ENCODE measurements at regions not wholly inside any gene's neighbourhood (a gene's known extent, or its start where the extent isn't known, plus 50 kb on each side); places are given as distances from the start of the nearest gene placed in this dataset.

DNA sequence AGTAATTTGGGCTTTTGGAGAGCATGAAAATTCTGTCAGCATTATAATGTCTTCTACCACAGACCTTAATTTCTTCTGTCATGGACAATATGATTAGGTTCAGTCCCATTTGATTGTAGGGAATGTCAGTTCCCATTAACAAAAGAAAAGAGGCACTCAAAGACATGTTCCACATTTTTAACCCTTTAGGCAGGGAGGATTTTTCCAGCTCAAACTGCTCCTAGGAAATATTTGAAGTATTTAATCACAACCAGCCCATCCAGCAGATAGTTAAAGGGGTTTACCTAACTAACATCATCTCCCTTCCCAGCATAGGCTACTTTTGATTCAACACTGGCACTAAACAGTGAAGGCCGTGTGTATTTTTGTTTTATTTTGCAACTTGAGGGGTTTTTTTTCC is 256.0 kb downstream of the DHX15 start:
- no peak for DNase-seq (ENCODE audit: low spot score)
- H3K4me3 Mint-ChIP-seq: no peak overlapping the region
- no peak overlapping the region for H3K27ac Mint-ChIP-seq
- H3K36me3 Mint-ChIP-seq (ENCODE audit: low read depth): no peaks in the 10 kb centered on the region
- H3K27me3 Mint-ChIP-seq (ENCODE audit: low read depth): no peaks in the 10 kb centered on the region
- H3K4me1 Mint-ChIP-seq (ENCODE audit: low read depth): no peaks in the 10 kb centered on the region
- no peaks in the 10 kb centered on the region for H3K9me3 Mint-ChIP-seq

DNA sequence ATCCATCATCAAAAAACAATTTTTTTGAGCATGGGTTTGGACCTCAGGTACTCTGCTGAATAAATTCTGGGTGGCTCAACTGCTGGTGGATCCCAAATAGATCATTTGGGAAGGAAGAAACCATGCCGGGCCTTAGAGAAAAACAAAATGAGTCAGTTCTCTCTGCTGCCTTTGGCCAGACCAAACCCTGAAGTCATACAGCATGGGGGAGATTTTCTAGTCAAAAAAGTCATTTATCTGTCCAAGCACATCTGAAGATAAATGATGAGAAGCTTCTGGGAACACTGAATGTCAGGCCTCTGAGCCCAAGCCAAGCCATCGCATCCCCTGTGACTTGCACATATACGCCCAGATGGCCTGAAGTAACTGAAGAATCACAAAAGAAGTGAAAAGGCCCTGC is 261.4 kb downstream of the DHX15 start:
- Mint-ChIP-seq H3K4me1 (ENCODE audit: low read depth) (no peaks in the 10 kb centered on the region), H3K36me3 (ENCODE audit: low read depth) (no peaks in the 10 kb centered on the region), H3K4me3 (no peak overlapping the region), H3K27ac (no peak overlapping the region), H3K9me3 (no peaks in the 10 kb centered on the region), H3K27me3 (ENCODE audit: low read depth) (no peaks in the 10 kb centered on the region)
- no peak for DNase-seq (ENCODE audit: low spot score)

DNA sequence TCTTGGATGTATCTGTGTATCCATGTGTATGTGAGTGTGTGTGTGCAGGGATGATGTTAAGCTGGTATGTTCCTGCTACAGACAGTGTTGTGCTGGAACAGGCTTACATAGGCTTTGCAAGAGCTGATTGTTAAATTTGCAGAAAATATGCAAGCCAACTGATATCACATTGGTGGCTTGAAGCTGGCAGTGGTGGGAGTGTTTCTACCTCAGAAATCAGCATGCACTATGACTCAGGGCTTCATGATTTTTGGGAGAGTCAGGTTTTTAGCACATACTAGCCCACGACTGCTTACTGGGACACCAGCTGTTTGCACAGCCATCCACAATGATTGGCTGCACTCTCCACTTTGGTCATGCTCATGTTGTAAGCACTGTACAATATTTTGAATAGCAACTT is 261.8 kb downstream of the DHX15 start:
- Mint-ChIP-seq H3K27me3 (ENCODE audit: low read depth) (no peaks in the 10 kb centered on the region), H3K4me3 (no peak overlapping the region), H3K4me1 (ENCODE audit: low read depth) (no peaks in the 10 kb centered on the region), H3K9me3 (no peaks in the 10 kb centered on the region), H3K36me3 (ENCODE audit: low read depth) (no peaks in the 10 kb centered on the region), H3K27ac (no peak overlapping the region)
- DNase-seq (ENCODE audit: low spot score): no peak

DNA sequence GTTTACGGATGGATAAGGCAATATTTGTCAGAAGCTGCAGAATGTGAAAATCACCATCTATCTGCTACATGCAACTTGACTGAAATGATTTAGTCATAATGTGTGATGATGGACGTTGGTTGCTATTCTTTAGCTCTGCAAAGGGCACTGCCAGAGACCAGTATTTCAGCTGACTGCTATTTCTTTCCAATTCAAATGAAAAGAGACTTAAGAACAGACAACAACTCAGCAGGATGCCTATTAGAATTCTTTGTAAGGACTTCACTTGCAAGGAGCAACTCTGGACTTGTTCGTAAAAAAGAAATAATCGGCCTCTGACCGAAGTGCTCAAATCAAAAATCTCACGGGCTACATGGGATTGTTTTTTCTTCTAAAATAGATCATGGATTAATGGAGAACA is 262.7 kb downstream of the DHX15 start:
- H3K36me3 Mint-ChIP-seq (ENCODE audit: low read depth): no peaks in the 10 kb centered on the region
- no peak overlapping the region for H3K4me3 Mint-ChIP-seq
- no peaks in the 10 kb centered on the region for H3K9me3 Mint-ChIP-seq
- no peaks in the 10 kb centered on the region for H3K27me3 Mint-ChIP-seq (ENCODE audit: low read depth)
- no peak for DNase-seq (ENCODE audit: low spot score)
- no peak overlapping the region for H3K27ac Mint-ChIP-seq
- H3K4me1 Mint-ChIP-seq (ENCODE audit: low read depth): no peaks in the 10 kb centered on the region

DNA sequence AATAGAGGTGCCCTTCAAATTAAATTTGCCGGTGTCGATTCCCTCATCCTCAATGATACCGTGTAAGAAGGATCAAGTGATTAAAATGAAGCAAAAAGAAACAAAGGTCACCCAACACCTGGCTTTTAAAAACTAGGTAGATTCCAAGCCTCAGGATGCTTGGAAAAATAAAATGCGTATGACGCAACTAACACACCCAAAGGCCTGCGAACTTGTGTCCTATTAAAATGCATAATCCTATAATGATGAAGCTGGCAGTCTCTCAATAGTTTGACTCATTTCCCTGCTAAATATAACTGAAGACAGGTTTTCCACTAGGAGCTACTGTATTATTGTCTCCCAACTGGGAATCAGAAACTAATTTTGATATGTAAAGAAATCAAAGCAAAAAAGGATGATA is 263.2 kb downstream of the DHX15 start:
- Mint-ChIP-seq H3K9me3 (no peaks in the 10 kb centered on the region), H3K27ac (no peak overlapping the region), H3K4me1 (ENCODE audit: low read depth) (no peaks in the 10 kb centered on the region), H3K4me3 (no peak overlapping the region), H3K27me3 (ENCODE audit: low read depth) (no peaks in the 10 kb centered on the region), H3K36me3 (ENCODE audit: low read depth) (no peaks in the 10 kb centered on the region)
- no peak for DNase-seq (ENCODE audit: low spot score)

DNA sequence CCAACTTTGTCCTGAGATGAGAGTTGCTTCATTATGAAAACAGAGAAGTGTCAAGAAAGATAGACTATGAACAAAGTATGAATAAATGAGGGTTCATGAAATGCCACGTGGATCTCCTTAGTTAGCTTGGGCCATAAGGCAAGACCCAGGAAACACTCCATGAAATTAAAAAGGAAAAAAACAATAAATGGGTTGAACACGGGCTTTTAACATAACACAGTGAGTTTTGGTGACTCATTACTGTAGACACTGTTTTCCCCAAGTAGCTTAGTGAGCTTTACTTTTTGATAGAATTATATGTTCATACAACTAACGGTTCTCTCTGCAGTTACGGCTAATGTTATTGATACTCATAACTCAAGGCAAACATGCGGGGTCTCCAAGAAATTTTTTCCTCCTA is 265.0 kb downstream of the DHX15 start:
- no peaks in the 10 kb centered on the region for H3K9me3 Mint-ChIP-seq
- no peak overlapping the region for H3K4me3 Mint-ChIP-seq
- no peaks in the 10 kb centered on the region for H3K36me3 Mint-ChIP-seq (ENCODE audit: low read depth)

DNA sequence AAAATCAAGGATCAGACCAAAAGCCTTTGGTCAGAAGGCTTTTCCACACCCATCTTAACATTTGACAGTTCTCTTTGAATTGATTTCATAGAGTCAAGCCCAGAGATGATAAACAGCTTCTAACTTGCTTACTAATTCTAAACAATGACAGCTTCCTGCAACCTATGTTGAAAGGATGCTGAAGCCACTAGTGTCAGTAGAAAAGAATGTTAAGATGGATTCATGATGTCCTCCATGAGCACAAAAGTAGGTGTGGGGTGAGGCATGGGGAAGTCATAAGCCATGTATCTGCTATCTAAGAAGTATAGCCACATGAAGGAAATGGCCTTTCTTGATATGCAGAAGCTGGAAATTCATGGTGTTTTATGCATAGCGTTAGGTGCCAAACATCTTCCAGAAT is 269.3 kb downstream of the DHX15 start:
- no peaks in the 10 kb centered on the region for H3K27me3 Mint-ChIP-seq (ENCODE audit: low read depth)

More for the DNA sequence above, 265.0 kb downstream of the DHX15 start:
- no peaks in the 10 kb centered on the region for H3K27me3 Mint-ChIP-seq (ENCODE audit: low read depth)
- no peaks in the 10 kb centered on the region for H3K4me1 Mint-ChIP-seq (ENCODE audit: low read depth)
- DNase-seq (ENCODE audit: low spot score): no peak
- H3K27ac Mint-ChIP-seq: no peak overlapping the region

DNA sequence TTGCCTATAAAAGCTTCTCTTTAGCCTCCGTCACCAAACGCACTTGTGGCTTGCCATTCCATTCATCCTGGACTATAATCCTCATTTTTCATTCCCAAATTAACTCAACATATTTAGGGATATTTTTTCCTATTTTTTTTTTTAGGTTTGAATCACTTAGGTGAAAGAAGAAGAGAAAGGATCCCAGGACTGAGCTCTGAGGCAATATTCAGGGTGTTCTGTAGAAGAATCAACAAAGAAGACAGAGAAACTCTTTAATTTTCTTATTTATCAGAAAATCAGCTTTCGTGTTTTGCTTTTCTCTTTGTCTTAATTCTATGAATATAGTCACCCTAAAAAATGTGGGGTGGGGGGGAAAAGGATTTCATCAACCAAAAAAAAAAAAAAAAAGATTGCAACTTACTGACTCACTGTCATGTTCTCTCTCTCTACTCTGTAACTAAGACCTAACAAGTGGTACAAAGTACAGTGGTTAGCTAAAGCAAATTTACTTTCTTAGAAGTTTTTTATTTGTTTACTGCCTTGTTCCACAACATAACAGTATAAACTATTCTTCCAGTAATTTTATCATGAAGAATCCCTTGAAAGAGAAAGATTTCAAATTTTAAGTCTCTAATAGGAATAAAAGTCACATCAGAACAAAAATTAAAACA is 272.0 kb downstream of the DHX15 start:
- Mint-ChIP-seq H3K36me3 (ENCODE audit: low read depth) (no peaks in the 10 kb centered on the region), H3K4me3 (no peak overlapping the region), H3K27ac (no peak overlapping the region), H3K9me3 (no peaks in the 10 kb centered on the region), H3K4me1 (ENCODE audit: low read depth) (no peaks in the 10 kb centered on the region), H3K27me3 (ENCODE audit: low read depth) (no peaks in the 10 kb centered on the region)
- DNase-seq (ENCODE audit: low spot score): no peak

More for the DNA sequence above, 269.3 kb downstream of the DHX15 start:
- DNase-seq (ENCODE audit: low spot score): no peak
- Mint-ChIP-seq H3K27ac (no peak overlapping the region), H3K9me3 (no peaks in the 10 kb centered on the region), H3K4me3 (no peak overlapping the region), H3K36me3 (ENCODE audit: low read depth) (no peaks in the 10 kb centered on the region), H3K4me1 (ENCODE audit: low read depth) (no peaks in the 10 kb centered on the region)

DNA sequence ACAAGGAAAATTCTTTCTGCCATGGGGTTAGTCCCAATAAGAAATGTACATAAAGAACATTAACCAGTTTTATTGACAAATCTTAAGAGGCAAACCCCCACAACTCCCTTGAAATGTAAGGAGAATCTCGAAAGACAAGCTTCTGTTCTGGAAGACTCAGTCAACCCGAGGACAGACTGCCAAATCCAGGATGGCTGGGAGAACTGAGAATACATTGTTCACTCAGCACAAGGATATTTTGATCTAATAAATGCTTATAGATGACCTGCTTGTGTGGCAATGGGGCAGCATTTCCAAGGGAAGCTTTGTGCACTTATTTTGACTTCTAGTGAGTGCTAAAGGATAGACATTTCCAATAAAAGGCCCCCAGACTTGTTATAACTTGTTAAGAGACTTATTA is 280.4 kb downstream of the DHX15 start:
- no peaks in the 10 kb centered on the region for H3K4me1 Mint-ChIP-seq (ENCODE audit: low read depth)
- H3K9me3 Mint-ChIP-seq: no peaks in the 10 kb centered on the region
- no peak overlapping the region for H3K27ac Mint-ChIP-seq
- no peaks in the 10 kb centered on the region for H3K27me3 Mint-ChIP-seq (ENCODE audit: low read depth)
- DNase-seq (ENCODE audit: low spot score): no peak
- H3K36me3 Mint-ChIP-seq (ENCODE audit: low read depth): no peaks in the 10 kb centered on the region
- H3K4me3 Mint-ChIP-seq: no peak overlapping the region

DNA sequence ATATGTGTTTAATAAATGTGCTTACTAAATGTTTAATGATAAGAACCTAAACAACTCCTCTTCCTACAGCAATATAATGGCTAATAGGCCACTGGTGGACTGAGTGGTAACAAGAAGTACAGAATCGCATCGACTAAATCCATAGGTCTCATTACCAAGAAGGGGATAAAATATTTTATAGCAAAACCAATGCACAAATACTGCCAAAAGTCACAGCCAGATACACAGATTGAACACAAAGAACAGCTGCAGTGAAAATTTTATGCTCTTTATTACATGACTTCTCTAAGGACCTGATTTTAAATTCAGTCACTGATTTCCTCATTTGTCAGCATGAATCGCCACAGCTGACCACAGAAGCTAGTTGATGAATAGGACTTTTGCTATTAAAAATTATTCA is 285.4 kb downstream of the DHX15 start:
- Mint-ChIP-seq H3K36me3 (ENCODE audit: low read depth) (no peaks in the 10 kb centered on the region), H3K9me3 (no peaks in the 10 kb centered on the region), H3K27ac (no peak overlapping the region), H3K4me3 (no peak overlapping the region), H3K4me1 (ENCODE audit: low read depth) (no peaks in the 10 kb centered on the region), H3K27me3 (ENCODE audit: low read depth) (no peaks in the 10 kb centered on the region)
- DNase-seq (ENCODE audit: low spot score): no peak

DNA sequence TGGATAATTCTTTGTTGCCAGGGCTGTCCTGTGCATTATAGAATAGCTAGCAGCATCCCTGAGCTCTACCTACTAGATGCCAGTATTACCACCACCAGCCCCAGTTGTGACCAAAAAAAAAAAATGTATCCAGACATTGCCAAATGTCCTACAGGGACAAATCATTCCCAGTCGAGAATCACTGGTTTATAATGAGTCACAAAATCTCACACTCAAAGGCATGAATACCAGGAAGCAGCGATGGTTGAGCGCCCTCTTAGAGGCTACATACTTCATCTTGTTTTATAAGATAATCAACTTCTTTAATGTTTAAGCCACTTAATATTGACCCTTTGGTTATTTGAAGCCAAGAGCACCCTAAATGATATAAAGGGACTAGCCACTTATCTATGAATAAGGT is 297.3 kb downstream of the DHX15 start:
- Mint-ChIP-seq H3K9me3 (peaks cover 4% of the 10 kb centered on the region), H3K36me3 (ENCODE audit: low read depth) (no peaks in the 10 kb centered on the region), H3K4me1 (ENCODE audit: low read depth) (no peaks in the 10 kb centered on the region), H3K27ac (no peak overlapping the region), H3K27me3 (ENCODE audit: low read depth) (no peaks in the 10 kb centered on the region), H3K4me3 (no peak overlapping the region)
- no peak for DNase-seq (ENCODE audit: low spot score)

DNA sequence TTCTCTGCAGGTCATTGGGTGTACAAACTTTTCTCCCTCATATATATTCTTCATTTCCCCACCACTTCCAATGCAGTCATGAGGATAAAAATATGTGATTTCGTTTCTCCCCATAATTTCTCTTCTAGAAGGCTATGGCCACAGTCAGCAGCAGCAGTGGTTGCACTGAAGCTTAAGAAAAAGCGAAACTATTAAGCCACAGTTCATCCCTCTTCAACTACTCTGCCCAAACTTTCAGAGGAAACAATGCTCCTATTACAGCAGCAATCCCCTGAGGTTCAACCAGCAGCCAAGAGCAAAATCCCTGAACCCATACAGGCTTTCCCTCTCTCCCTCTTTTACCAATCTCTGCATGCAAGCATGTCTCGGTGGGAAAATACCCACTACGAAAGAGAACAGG is 298.6 kb downstream of the DHX15 start:
- H3K36me3 Mint-ChIP-seq (ENCODE audit: low read depth): no peaks in the 10 kb centered on the region
- no peak overlapping the region for H3K27ac Mint-ChIP-seq
- peaks cover 4% of the 10 kb centered on the region for H3K9me3 Mint-ChIP-seq
- H3K4me1 Mint-ChIP-seq (ENCODE audit: low read depth): no peaks in the 10 kb centered on the region
- no peak overlapping the region for H3K4me3 Mint-ChIP-seq
- no peaks in the 10 kb centered on the region for H3K27me3 Mint-ChIP-seq (ENCODE audit: low read depth)
- DNase-seq (ENCODE audit: low spot score): no peak

DNA sequence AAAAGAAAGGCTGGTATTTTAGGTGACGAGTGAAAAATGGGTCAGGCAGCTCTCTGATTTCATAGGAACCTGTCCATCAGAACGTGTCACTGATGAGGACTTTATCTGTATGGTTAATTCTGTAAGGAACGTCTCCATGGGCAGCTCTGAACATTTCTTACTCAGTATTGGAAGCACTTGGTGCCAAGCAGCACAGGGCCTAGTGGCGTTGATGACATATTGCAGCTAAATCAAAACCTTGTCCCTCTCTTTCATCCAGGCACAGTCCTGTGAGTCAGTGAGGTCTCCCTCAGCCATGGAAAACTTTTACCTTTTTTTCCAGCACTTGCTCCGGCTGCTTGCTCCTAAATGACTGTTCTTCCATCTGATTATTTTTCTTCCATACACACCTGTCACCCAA is 301.9 kb downstream of the DHX15 start:
- Mint-ChIP-seq H3K27me3 (ENCODE audit: low read depth) (no peaks in the 10 kb centered on the region), H3K4me3 (no peak overlapping the region), H3K9me3 (no peaks in the 10 kb centered on the region), H3K36me3 (ENCODE audit: low read depth) (no peaks in the 10 kb centered on the region), H3K4me1 (ENCODE audit: low read depth) (no peaks in the 10 kb centered on the region), H3K27ac (no peak overlapping the region)
- no peak for DNase-seq (ENCODE audit: low spot score)

DNA sequence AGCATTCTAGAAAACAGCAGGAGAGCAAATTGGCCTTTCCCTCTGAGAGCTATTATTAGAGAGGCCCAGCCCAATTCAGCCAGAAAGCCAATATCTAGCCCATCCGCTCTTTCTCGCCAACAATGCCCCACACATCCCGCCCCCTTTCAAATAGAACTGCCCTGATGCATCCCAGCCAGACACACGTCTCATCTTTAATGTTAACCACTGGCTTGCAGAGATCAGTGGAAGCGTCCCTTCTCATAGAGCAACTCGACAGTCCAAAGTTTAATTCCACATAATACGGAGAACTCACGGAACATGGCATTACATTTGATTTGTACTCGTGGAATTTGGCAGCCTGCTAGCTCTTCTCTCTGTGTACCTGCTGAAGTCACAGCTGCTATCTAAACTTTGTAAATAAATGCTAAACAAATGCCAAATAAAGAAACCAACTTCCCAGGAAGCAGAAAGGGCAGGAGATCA is 304.4 kb downstream of the DHX15 start:
- no peak for DNase-seq (ENCODE audit: low spot score)
- Mint-ChIP-seq H3K4me3 (no peak overlapping the region), H3K27ac (no peak overlapping the region), H3K4me1 (ENCODE audit: low read depth) (no peaks in the 10 kb centered on the region), H3K27me3 (ENCODE audit: low read depth) (no peaks in the 10 kb centered on the region), H3K9me3 (no peaks in the 10 kb centered on the region), H3K36me3 (ENCODE audit: low read depth) (no peaks in the 10 kb centered on the region)

DNA sequence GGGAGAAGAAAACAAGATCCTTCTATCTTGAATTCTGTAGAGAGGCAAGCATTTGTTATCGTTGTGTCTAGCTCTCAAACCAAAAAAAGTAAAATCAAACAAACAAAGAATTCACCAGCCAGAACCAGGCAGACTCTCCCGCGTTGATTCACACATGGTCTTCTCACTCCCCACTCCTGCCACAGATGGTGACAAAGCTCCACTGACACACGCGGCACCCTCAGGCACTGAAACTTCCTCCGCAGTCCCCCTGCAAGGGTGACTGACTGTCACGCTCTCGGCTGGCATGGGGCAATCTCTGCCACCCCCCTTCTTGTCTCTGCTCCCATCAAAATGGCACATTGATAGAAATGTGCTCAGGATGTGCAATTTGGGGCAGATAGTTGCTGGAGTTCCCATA is 304.9 kb downstream of the DHX15 start:
- Mint-ChIP-seq H3K4me1 (ENCODE audit: low read depth) (no peaks in the 10 kb centered on the region), H3K4me3 (no peak overlapping the region), H3K27ac (no peak overlapping the region), H3K36me3 (ENCODE audit: low read depth) (no peaks in the 10 kb centered on the region), H3K27me3 (ENCODE audit: low read depth) (no peaks in the 10 kb centered on the region), H3K9me3 (no peaks in the 10 kb centered on the region)
- no peak for DNase-seq (ENCODE audit: low spot score)
